Activated CD4-positive, alpha-beta T cell treated with anti-CD3 and anti-CD28 coated beads, Interleukin-2, amount 10 ng/mL, durations not matched to agents 24 days and 14 days (primary cell): ENCODE measurements at regions not wholly inside any gene's neighbourhood (a gene's known extent, or its start where the extent isn't known, plus 50 kb on each side); places are given as distances from the start of the nearest gene placed in this dataset.

Source experiments
- DNase-seq: peaks from one replicate; pipeline ENCODE4 v3.0.0; 2022
- H3K27ac Mint-ChIP-seq: one replicate; pipeline ENCODE4 v1.8.0; 2022; ENCODE audit warnings: mild to moderate bottlenecking, mixed read lengths
- H3K27me3 Mint-ChIP-seq: one replicate; pipeline ENCODE4 v1.8.0; 2022; ENCODE audit warnings: mixed read lengths
- H3K36me3 Mint-ChIP-seq: one replicate; pipeline ENCODE4 v1.8.0; 2022; ENCODE audit warnings: low read depth, mild to moderate bottlenecking, mixed read lengths
- H3K4me1 Mint-ChIP-seq: one replicate; pipeline ENCODE4 v1.8.0; 2021; ENCODE audit warnings: mixed read lengths
- H3K4me3 Mint-ChIP-seq: one replicate; pipeline ENCODE4 v1.8.0; 2022; ENCODE audit warnings: mild to moderate bottlenecking, moderate library complexity, mixed read lengths
- H3K9me3 Mint-ChIP-seq: one replicate; pipeline ENCODE4 v1.8.0; 2021; ENCODE audit warnings: mixed read lengths
- intact Hi-C: fragments of 100-400 bp; cut with micrococcal nuclease; formaldehyde crosslinking; loops from one replicate; pipeline ENCODE4 v1.15.1; 2023

DNA sequence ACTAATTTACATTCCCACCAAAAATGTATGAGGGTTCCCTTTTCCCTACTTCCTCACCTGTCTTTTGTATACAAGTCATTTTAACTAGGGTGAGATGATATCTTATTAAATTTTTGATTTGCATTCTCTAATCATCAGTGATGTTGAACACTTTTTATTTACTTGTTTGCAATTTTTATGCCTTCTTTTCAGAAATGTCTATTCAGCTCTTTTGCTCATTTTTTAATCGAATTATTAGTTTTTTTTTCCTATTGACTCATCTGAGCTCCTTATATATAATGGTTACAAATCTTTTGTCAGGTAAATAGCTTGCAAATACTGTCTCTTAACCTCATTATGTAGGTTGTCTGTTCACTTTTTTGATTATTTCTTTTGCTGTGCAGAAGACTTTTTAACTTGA lies 269.4 kb downstream of the CDH19 start:
- no peaks in the 10 kb centered on the region for H3K9me3 Mint-ChIP-seq
- intact Hi-C loops: no loop called here

DNA sequence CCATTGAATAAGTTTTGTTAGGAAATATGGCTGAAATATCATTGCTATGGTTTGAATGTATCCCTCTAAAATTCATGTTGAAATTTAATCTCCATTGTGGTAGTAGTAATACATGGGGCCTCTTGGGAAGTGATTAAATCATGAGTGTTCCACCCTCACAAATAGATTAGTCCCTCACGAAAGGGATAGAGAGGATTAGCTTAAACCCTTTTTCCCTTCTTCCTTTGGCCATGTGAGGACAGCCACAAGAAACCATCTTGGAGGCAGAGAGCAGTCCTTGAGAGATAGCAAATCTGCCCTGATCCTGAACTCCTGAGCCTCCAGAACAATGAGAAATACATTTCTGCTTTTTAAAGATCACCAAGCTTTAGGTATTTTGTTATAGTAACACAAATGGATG lies 274.2 kb downstream of the CDH19 start:
- no peak for DNase-seq
- Mint-ChIP-seq H3K27ac (no peak overlapping the region), H3K36me3 (no peaks in the 10 kb centered on the region), H3K27me3 (no peaks in the 10 kb centered on the region), H3K4me1 (no peaks in the 10 kb centered on the region), H3K9me3 (no peaks in the 10 kb centered on the region), H3K4me3 (no peak overlapping the region)
- intact Hi-C loops: no loop called here

More for the DNA sequence above, 269.4 kb downstream of the CDH19 start:
- no peak overlapping the region for H3K27ac Mint-ChIP-seq
- DNase-seq: no peak
- no peaks in the 10 kb centered on the region for H3K27me3 Mint-ChIP-seq
- H3K36me3 Mint-ChIP-seq: no peaks in the 10 kb centered on the region
- no peak overlapping the region for H3K4me3 Mint-ChIP-seq
- H3K4me1 Mint-ChIP-seq: no peaks in the 10 kb centered on the region

DNA sequence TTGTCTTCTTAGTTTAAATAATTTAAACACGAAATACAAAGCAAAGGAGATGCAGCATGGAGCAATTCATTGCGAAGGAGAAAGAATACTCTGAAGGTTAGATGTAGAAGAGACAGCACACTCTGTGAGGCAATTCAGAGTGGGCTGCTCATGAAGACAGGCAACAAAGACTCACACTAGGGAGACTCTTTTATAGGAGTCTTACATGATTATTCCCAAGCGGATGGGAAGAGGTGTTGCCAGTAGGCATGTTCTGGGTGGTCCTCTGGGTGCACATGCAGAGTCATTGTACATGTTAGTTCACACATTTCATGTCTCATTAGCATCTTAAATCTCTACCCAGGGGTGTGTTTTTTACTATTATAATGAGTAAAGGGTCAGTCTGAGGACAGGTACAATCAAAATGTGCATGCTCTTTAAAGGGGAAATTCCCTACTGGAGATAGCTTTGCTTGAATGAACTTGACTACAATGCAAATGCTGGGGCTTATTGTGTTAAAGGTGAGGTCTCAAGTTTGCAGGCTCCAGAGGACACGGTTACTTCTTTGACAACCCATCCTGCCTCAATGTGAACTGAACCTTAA lies 275.5 kb downstream of the CDH19 start:
- H3K27ac Mint-ChIP-seq: no peak overlapping the region
- no peak for DNase-seq
- H3K9me3 Mint-ChIP-seq: no peaks in the 10 kb centered on the region
- no peaks in the 10 kb centered on the region for H3K27me3 Mint-ChIP-seq
- H3K4me3 Mint-ChIP-seq: no peak overlapping the region
- no peaks in the 10 kb centered on the region for H3K4me1 Mint-ChIP-seq
- intact Hi-C loops: no loop called here
- H3K36me3 Mint-ChIP-seq: no peaks in the 10 kb centered on the region

DNA sequence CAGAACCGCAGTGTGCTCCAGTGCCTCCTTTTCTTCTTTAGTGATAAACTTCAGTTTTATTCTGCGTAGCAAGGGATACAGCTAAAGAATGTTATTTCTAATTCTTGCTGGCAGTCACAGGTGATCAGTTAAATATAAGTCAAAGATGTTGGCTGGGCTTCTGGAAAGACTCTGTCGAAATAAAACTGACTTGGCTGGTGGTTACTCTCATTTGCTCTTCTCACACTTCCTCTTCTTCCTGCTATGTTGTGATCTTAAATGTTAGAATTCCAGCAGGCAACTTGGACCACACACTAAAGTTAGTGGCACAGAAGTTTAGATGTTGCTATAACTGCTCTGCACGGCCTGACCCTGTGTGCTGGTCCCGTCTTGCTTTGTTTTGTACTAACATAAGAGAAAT lies 278.6 kb downstream of the CDH19 start:
- Mint-ChIP-seq H3K4me3 (no peak overlapping the region), H3K36me3 (no peaks in the 10 kb centered on the region), H3K4me1 (no peaks in the 10 kb centered on the region), H3K27me3 (no peaks in the 10 kb centered on the region), H3K27ac (no peak overlapping the region), H3K9me3 (no peaks in the 10 kb centered on the region)
- no peak for DNase-seq
- intact Hi-C loops: no loop called here

DNA sequence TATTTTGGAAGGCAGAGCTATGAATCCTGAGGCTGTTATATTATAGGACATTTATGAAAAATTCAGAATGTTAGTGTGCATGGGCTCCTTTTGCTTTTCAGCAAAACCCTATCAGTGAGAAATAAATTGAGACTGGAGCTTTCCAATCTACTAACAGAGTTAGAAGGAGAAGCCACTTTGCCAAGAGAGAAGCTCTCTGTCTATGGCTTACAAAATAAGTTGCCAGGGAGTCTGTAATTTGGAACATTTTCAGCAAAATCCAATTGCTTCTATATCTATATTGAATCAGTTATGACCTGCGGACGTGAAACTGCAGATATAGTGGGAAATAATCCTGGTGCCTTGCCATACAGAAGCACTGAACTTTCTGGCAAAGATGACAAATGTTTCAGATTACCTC lies 279.3 kb downstream of the CDH19 start:
- Mint-ChIP-seq H3K9me3 (no peaks in the 10 kb centered on the region), H3K27ac (no peak overlapping the region), H3K27me3 (no peaks in the 10 kb centered on the region), H3K4me3 (no peak overlapping the region), H3K4me1 (no peaks in the 10 kb centered on the region), H3K36me3 (no peaks in the 10 kb centered on the region)
- intact Hi-C loops: no loop called here
- DNase-seq: no peak

DNA sequence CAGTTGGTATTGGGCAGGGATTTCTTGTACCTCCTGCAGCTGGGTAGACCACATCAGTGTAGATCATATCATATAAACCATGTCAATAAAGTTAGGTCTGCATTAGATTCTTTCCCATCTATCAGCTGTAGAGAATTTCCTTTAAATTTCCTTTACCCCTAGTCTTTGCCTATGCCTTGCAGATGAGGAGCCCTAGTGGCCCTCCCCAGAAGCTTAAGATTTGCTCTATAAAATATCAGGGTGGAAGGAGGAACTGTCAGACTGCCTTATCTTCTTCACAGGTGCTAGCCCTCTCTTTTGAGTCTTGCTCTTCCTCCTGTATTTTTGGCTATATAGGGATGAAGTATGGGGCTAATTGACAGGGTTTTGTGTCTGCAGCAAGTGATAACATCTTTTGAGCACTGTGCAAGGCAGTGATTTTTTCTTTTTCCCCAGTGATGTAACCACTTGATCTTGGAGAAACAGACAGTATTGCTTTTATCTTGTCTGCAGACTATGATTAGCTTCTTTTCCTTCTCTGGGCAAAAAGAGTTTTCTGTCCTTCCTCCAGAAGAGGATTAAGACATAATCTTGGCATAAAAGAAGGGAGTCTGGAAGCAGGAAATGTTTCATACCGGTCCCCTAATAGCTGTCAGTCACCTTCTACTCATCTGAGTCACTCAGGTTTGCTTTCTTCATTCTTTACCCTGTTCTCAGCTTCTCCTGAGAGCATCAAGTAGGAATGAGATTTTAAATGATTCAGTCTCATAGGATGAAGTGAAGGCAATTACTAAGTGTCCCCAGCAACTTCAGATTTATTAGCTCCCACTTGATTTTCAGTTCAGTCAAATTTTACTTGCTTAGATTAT lies 286.4 kb downstream of the CDH19 start:
- Mint-ChIP-seq H3K9me3 (no peaks in the 10 kb centered on the region), H3K27me3 (no peaks in the 10 kb centered on the region), H3K4me3 (no peak overlapping the region), H3K4me1 (no peaks in the 10 kb centered on the region), H3K27ac (no peak overlapping the region), H3K36me3 (no peaks in the 10 kb centered on the region)
- intact Hi-C loops: no loop called here
- DNase-seq: no peak

DNA sequence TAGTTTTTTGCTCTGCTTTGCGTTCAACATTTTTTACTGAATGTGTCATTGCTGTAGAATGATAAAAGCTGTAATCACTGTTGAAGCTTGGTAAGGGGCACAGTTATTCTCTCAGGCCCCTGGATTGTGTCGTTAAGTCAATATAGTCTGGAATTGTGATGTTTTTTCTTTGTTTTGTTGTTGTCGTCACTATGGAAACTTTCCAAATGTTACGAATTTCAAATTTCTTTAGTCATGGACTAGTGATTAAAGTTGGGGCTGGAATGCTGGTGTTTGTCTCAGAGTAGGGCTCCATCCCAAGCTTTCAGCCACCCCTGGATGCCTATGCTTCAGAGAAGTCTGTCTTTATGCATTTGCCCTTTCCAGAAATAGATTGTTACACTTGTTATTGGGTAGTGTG lies 287.2 kb downstream of the CDH19 start:
- Mint-ChIP-seq H3K36me3 (no peaks in the 10 kb centered on the region), H3K9me3 (no peaks in the 10 kb centered on the region), H3K4me3 (no peak overlapping the region), H3K4me1 (no peaks in the 10 kb centered on the region), H3K27ac (no peak overlapping the region), H3K27me3 (no peaks in the 10 kb centered on the region)
- intact Hi-C loops: no loop called here
- no peak for DNase-seq

DNA sequence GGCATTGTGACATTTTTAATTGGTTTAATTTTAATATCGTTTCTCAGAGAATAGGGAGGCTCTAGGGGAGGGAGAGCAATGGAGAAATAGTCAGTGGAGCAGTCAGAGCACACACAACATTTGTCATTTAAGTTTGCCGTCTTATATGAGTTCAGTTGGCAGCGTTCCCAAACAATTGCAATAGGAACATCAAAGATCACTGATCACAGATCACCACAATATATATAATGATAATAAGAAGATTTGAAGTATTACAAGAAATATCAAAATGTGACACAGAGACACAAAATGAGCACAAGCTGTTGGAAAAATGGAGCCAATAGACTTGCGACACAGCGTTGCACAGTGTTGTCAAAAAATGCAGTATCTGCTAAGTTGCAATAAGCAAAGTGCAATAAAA lies 303.7 kb downstream of the CDH19 start:
- Mint-ChIP-seq H3K4me3 (no peak overlapping the region), H3K36me3 (no peaks in the 10 kb centered on the region), H3K9me3 (no peaks in the 10 kb centered on the region), H3K27ac (no peak overlapping the region), H3K4me1 (no peaks in the 10 kb centered on the region), H3K27me3 (no peaks in the 10 kb centered on the region)
- DNase-seq: no peak
- intact Hi-C loops: no loop called here

DNA sequence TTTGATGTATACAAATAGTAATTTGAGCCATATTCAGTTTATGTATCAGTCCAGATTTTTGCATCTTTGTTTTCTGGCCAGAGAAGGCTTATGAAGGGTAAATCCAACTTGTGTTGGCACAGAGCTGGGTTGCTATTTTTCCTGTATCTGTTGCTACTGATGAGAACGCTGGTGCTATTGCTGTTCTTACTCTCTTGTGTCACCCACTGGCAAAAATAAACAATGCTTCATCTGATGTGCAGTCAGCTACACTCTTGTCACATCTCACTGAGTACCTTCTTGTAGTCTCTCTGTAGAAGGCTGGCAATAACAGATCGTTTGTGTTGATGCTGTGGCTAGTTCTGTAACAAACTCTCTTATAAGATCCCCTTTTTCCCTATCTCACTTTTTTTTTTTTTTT lies 323.4 kb downstream of the CDH19 start:
- no peaks in the 10 kb centered on the region for H3K9me3 Mint-ChIP-seq
- no peak overlapping the region for H3K4me3 Mint-ChIP-seq

DNA sequence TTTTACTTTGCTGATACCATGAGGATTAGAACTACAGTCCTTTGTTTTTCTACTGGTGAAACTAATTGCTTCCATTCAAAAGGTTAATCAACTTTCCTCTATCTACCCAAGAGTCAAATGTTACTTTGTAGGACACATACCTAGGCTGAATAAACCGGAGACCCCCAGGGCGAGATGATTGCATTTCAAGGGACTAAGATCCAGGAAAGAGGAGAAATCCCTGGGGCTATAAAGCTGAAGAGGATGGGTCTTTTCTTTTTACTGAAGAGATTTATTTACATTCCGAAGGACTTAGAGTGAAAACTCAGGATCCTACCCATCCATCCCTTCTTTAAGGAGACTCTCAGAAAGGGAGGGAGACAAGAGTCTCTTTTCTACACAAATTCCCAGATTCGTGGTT lies 331.9 kb downstream of the CDH19 start:
- no peak overlapping the region for H3K4me3 Mint-ChIP-seq
- intact Hi-C loops: no loop called here
- peaks cover 5% of the 10 kb centered on the region for H3K9me3 Mint-ChIP-seq
- no peaks in the 10 kb centered on the region for H3K27me3 Mint-ChIP-seq
- no peak overlapping the region for H3K27ac Mint-ChIP-seq
- no peaks in the 10 kb centered on the region for H3K36me3 Mint-ChIP-seq
- no peak for DNase-seq
- H3K4me1 Mint-ChIP-seq: no peaks in the 10 kb centered on the region

More for the DNA sequence above, 323.4 kb downstream of the CDH19 start:
- intact Hi-C loops: no loop called here
- Mint-ChIP-seq H3K27ac (no peak overlapping the region), H3K27me3 (no peaks in the 10 kb centered on the region), H3K4me1 (no peaks in the 10 kb centered on the region), H3K36me3 (no peaks in the 10 kb centered on the region)
- no peak for DNase-seq

DNA sequence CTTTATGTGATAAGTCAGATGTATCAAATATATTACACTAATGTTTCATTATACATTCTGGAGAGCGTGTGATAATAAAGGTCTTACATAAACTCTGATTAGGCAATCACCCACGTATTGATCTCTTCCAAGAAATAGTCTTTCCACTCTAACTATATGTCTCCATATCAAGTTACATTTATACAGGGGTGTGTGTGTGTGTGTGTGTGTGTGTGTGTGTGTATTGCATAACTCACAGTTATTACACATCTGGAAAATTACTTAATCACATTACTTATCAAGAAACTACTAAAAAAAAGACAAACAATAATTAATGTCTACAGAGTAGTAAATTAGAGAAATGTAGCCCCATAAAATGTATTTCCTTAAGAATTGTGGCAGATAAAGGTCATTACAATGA lies 339.8 kb downstream of the CDH19 start:
- no peak overlapping the region for H3K4me3 Mint-ChIP-seq
- no peak overlapping the region for H3K27ac Mint-ChIP-seq
- DNase-seq: no peak
- intact Hi-C loops: no loop called here
- no peaks in the 10 kb centered on the region for H3K27me3 Mint-ChIP-seq
- H3K36me3 Mint-ChIP-seq: no peaks in the 10 kb centered on the region
- peaks cover 5% of the 10 kb centered on the region for H3K9me3 Mint-ChIP-seq
- no peaks in the 10 kb centered on the region for H3K4me1 Mint-ChIP-seq

DNA sequence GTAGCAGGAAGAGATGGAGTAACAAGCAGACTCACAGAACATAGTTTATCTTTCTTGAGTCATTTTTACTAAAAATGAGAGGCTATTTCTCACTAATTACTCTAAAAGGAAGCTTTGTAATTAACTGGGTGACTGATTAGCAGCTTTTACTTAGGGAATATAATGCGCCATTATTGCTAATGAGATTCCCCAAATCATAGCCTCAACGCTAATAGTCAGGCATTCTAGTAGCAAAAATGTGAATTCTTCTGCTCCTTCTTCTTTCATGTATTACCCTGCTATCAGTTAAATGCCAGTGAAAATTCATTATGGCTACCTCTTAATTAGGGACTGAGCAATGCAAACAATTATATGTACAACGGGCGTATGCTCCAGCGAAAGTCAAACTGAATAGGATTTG lies 349.8 kb downstream of the CDH19 start:
- H3K4me1 Mint-ChIP-seq: no peaks in the 10 kb centered on the region

DNA sequence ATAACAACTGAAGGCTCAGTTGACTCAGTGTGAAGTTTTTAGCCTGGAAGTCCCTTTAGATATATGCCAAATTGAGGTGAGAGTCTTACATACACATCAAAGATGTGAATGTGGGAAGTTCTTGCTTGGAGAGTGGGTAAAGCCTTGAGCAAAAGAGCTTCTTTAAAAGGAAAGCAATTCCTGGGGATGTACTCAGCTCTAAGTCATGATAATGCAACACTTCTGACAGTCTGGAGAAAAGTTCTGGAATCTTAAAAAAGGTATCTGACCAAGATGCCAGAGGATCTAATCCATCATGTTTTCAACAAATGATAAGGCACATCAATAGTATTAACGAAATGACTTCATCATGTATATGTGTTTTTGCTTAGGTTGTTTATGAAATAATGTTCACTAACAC lies 351.2 kb downstream of the CDH19 start:
- Mint-ChIP-seq H3K36me3 (no peaks in the 10 kb centered on the region), H3K4me1 (no peaks in the 10 kb centered on the region), H3K9me3 (no peaks in the 10 kb centered on the region), H3K27me3 (no peaks in the 10 kb centered on the region), H3K27ac (no peak overlapping the region), H3K4me3 (no peak overlapping the region)
- DNase-seq: no peak
- intact Hi-C loops: no loop called here

More for the DNA sequence above, 349.8 kb downstream of the CDH19 start:
- intact Hi-C loops: no loop called here
- Mint-ChIP-seq H3K9me3 (no peaks in the 10 kb centered on the region), H3K27me3 (no peaks in the 10 kb centered on the region), H3K4me3 (no peak overlapping the region), H3K36me3 (no peaks in the 10 kb centered on the region), H3K27ac (no peak overlapping the region)
- no peak for DNase-seq

DNA sequence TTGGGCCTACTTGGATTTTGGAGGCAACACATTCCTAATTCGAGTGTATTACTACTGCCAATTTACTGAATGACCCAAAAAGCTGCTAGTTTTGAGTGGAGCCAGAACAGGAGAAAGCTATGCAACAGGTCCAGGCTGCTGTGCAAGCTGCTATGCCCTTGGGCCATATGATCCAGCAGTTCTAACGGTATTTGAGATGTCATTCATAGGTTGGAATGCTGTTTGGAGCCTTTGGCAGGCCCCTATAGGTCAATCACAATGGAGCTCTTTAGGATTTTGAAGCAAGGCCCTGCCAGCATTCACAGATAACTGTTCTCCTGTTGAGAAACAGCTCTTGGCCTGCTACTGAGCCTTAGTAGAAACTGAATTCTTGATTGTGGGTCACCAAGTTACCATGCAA lies 368.7 kb downstream of the CDH19 start:
- Mint-ChIP-seq H3K9me3 (peaks cover 4% of the 10 kb centered on the region), H3K27me3 (no peaks in the 10 kb centered on the region), H3K4me3 (no peak overlapping the region), H3K36me3 (no peaks in the 10 kb centered on the region), H3K4me1 (no peaks in the 10 kb centered on the region), H3K27ac (no peak overlapping the region)
- intact Hi-C loops: no loop called here
- DNase-seq: no peak

DNA sequence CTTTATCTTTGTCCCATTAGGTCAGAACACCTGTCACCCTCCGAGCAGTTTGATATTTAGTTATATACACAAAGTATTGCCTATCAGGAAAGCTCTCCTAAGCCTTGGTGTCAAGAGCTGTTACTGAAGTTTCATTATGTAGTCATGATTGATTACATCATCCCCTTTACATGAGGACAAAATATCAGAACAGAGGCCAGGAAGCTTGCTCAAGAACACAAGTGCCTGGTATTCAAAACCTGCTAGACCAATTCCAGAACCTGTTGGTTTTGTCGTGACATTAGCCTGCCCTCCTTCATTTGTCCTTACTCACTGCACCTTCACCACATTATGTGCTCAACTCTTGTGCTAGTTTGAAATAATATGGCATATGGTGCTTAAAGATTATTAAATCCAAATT lies 377.1 kb downstream of the CDH19 start:
- intact Hi-C loops: no loop called here
- no peak overlapping the region for H3K27ac Mint-ChIP-seq
- no peaks in the 10 kb centered on the region for H3K36me3 Mint-ChIP-seq
- H3K27me3 Mint-ChIP-seq: no peaks in the 10 kb centered on the region
- H3K4me1 Mint-ChIP-seq: no peaks in the 10 kb centered on the region
- DNase-seq: no peak
- H3K9me3 Mint-ChIP-seq: no peaks in the 10 kb centered on the region
- no peak overlapping the region for H3K4me3 Mint-ChIP-seq
